ENCODE measurements at regions not wholly inside any gene's neighbourhood (a gene's known extent, or its start where the extent isn't known, plus 50 kb on each side); places are given as distances from the start of the nearest gene placed in this dataset.

GRCh38 chr4:138960175-138960710, 55.3 kb upstream of the NOCT start:
- no peak overlapping the region for H3K4ac ChIP-seq (ENCODE audit: low read length)
- no peaks in the 10 kb centered on the region for H3K27me3 ChIP-seq (ENCODE audit: control insufficient read depth in 3 of 3, insufficient read depth in 3 of 3, low read depth in 1 of 3, low read length in 3 of 3)
- H3K36me3 ChIP-seq (replicated peaks in 1 of 2; ENCODE audit: control insufficient read depth in 2 of 2, insufficient read depth in 2 of 2, low read length in 2 of 2), result no peaks in the 10 kb centered on the region
- no peak overlapping the region for H2BK120ac ChIP-seq (ENCODE audit: low read depth, low read length)
- H3K4me1 ChIP-seq (ENCODE audit: control insufficient read depth in 2 of 2, insufficient read depth in 1 of 2, low read depth in 1 of 2, low read length in 2 of 2), result no peaks in the 10 kb centered on the region
- no peak overlapping the region for H2AK5ac ChIP-seq (ENCODE audit: low read depth, low read length)
- no peak overlapping the region for H2BK15ac ChIP-seq (ENCODE audit: low read length)
- no peak overlapping the region for H2BK12ac ChIP-seq (ENCODE audit: low read length)
- no peak overlapping the region for H4K91ac ChIP-seq (ENCODE audit: low read depth, low read length, poor library complexity)
- DNase-seq (ENCODE audit: low spot score), result no peak
- H3K79me1 ChIP-seq (ENCODE audit: low read depth, low read length), result no peaks in the 10 kb centered on the region
- no peak overlapping the region for H3K14ac ChIP-seq (ENCODE audit: low read length)
- no peak overlapping the region for H2BK5ac ChIP-seq (ENCODE audit: low read length)
- H2AFZ ChIP-seq (ENCODE audit: low read length), result no peak overlapping the region
- H3K9me3 ChIP-seq (replicated peaks in 1 of 2; ENCODE audit: control insufficient read depth in 2 of 2, insufficient read depth in 1 of 2, low read depth in 1 of 2, low read length in 2 of 2), result no peaks in the 10 kb centered on the region
- no peak overlapping the region for H3K9ac ChIP-seq (ENCODE audit: low read depth, low read length, poor library complexity)
- no peak overlapping the region for H3K4me3 ChIP-seq (ENCODE audit: low read length in 2 of 2)
- no peak overlapping the region for H3K23ac ChIP-seq (ENCODE audit: low read depth, low read length, poor library complexity)
- no peak overlapping the region for H3K18ac ChIP-seq (ENCODE audit: low read length)
- H3K27ac ChIP-seq (replicated peaks; ENCODE audit: low read length), result no peak overlapping the region
- no CpG with 5 or more reads among the region's 4 CpGs for WGBS, 2 donors (ENCODE audit: extremely low coverage in 2 of 2, insufficient read length in 2 of 2, insufficient replicate concordance in 1 of 2)
- no peak overlapping the region for H3K4me2 ChIP-seq (ENCODE audit: insufficient read depth, low read length, poor library complexity, severe bottlenecking)
- H4K8ac ChIP-seq (ENCODE audit: low read depth, low read length), result no peak overlapping the region

- no peak for DNase-seq (ENCODE audit: low spot score)
- WGBS, 2 donors (ENCODE audit: extremely low coverage in 2 of 2, insufficient read length in 2 of 2, insufficient replicate concordance in 1 of 2), result no CpG with 5 or more reads among the region's 5 CpGs
- no peak overlapping the region for H3K9ac ChIP-seq (ENCODE audit: low read depth, low read length, poor library complexity)
Observed at GRCh38 chr4:138959097-138959815, 56.3 kb upstream of the NOCT start.

GRCh38 chr4:138958519-138958918, 57.1 kb upstream of the NOCT start:
- Histone ChIP-seq H2BK15ac (ENCODE audit: low read length) (no peak overlapping the region), H2BK120ac (ENCODE audit: low read depth, low read length) (no peak overlapping the region), H2AK5ac (ENCODE audit: low read depth, low read length) (no peak overlapping the region), H3K36me3 (replicated peaks in 1 of 2; ENCODE audit: control insufficient read depth in 2 of 2, insufficient read depth in 2 of 2, low read length in 2 of 2) (no peaks in the 10 kb centered on the region), H3K18ac (ENCODE audit: low read length) (no peak overlapping the region), H4K91ac (ENCODE audit: low read depth, low read length, poor library complexity) (no peak overlapping the region), H3K4me3 (ENCODE audit: low read length in 2 of 2) (no peak overlapping the region), H3K9ac (ENCODE audit: low read depth, low read length, poor library complexity) (no peak overlapping the region), H3K4me2 (ENCODE audit: insufficient read depth, low read length, poor library complexity, severe bottlenecking) (no peak overlapping the region), H4K8ac (ENCODE audit: low read depth, low read length) (no peak overlapping the region), H3K9me3 (replicated peaks in 1 of 2; ENCODE audit: control insufficient read depth in 2 of 2, insufficient read depth in 1 of 2, low read depth in 1 of 2, low read length in 2 of 2) (no peaks in the 10 kb centered on the region), H3K4ac (ENCODE audit: low read length) (no peak overlapping the region), H3K14ac (ENCODE audit: low read length) (no peak overlapping the region), H3K4me1 (ENCODE audit: control insufficient read depth in 2 of 2, insufficient read depth in 1 of 2, low read depth in 1 of 2, low read length in 2 of 2) (no peaks in the 10 kb centered on the region), H3K79me1 (ENCODE audit: low read depth, low read length) (no peaks in the 10 kb centered on the region), H2BK5ac (ENCODE audit: low read length) (no peak overlapping the region), H3K27me3 (ENCODE audit: control insufficient read depth in 3 of 3, insufficient read depth in 3 of 3, low read depth in 1 of 3, low read length in 3 of 3) (no peaks in the 10 kb centered on the region), H3K23ac (ENCODE audit: low read depth, low read length, poor library complexity) (no peak overlapping the region), H2BK12ac (ENCODE audit: low read length) (no peak overlapping the region), H2AFZ (ENCODE audit: low read length) (no peak overlapping the region), H3K27ac (replicated peaks; ENCODE audit: low read length) (no peak overlapping the region)
- no CpG with 5 or more reads among the region's 3 CpGs for WGBS, 2 donors (ENCODE audit: extremely low coverage in 2 of 2, insufficient read length in 2 of 2, insufficient replicate concordance in 1 of 2)
- no peak for DNase-seq (ENCODE audit: low spot score)

More at GRCh38 chr4:138959097-138959815, 56.3 kb upstream of the NOCT start:
- Histone ChIP-seq H4K91ac (ENCODE audit: low read depth, low read length, poor library complexity) (no peak overlapping the region), H3K18ac (ENCODE audit: low read length) (no peak overlapping the region), H3K27me3 (ENCODE audit: control insufficient read depth in 3 of 3, insufficient read depth in 3 of 3, low read depth in 1 of 3, low read length in 3 of 3) (no peaks in the 10 kb centered on the region), H3K4me1 (ENCODE audit: control insufficient read depth in 2 of 2, insufficient read depth in 1 of 2, low read depth in 1 of 2, low read length in 2 of 2) (no peaks in the 10 kb centered on the region), H2BK5ac (ENCODE audit: low read length) (no peak overlapping the region), H2BK12ac (ENCODE audit: low read length) (no peak overlapping the region), H2AK5ac (ENCODE audit: low read depth, low read length) (no peak overlapping the region), H3K27ac (replicated peaks; ENCODE audit: low read length) (no peak overlapping the region), H3K36me3 (replicated peaks in 1 of 2; ENCODE audit: control insufficient read depth in 2 of 2, insufficient read depth in 2 of 2, low read length in 2 of 2) (no peaks in the 10 kb centered on the region), H2BK120ac (ENCODE audit: low read depth, low read length) (no peak overlapping the region), H3K79me1 (ENCODE audit: low read depth, low read length) (no peaks in the 10 kb centered on the region), H3K4ac (ENCODE audit: low read length) (no peak overlapping the region), H3K14ac (ENCODE audit: low read length) (no peak overlapping the region), H2AFZ (ENCODE audit: low read length) (no peak overlapping the region), H4K8ac (ENCODE audit: low read depth, low read length) (no peak overlapping the region), H3K23ac (ENCODE audit: low read depth, low read length, poor library complexity) (no peak overlapping the region), H3K4me3 (ENCODE audit: low read length in 2 of 2) (no peak overlapping the region), H3K9me3 (replicated peaks in 1 of 2; ENCODE audit: control insufficient read depth in 2 of 2, insufficient read depth in 1 of 2, low read depth in 1 of 2, low read length in 2 of 2) (no peaks in the 10 kb centered on the region), H3K4me2 (ENCODE audit: insufficient read depth, low read length, poor library complexity, severe bottlenecking) (no peak overlapping the region), H2BK15ac (ENCODE audit: low read length) (no peak overlapping the region)

GRCh38 chr4:138957302-138957701, 58.3 kb upstream of the NOCT start:
- H3K9me3 ChIP-seq (replicated peaks in 1 of 2; ENCODE audit: control insufficient read depth in 2 of 2, insufficient read depth in 1 of 2, low read depth in 1 of 2, low read length in 2 of 2), result no peaks in the 10 kb centered on the region
- H3K18ac ChIP-seq (ENCODE audit: low read length), result no peak overlapping the region
- no peak for DNase-seq (ENCODE audit: low spot score)
- no peaks in the 10 kb centered on the region for H3K4me1 ChIP-seq (ENCODE audit: control insufficient read depth in 2 of 2, insufficient read depth in 1 of 2, low read depth in 1 of 2, low read length in 2 of 2)
- no peak overlapping the region for H3K9ac ChIP-seq (ENCODE audit: low read depth, low read length, poor library complexity)
- H3K27ac ChIP-seq (replicated peaks; ENCODE audit: low read length), result no peak overlapping the region
- no CpG with 5 or more reads among the region's 7 CpGs for WGBS, 2 donors (ENCODE audit: extremely low coverage in 2 of 2, insufficient read length in 2 of 2, insufficient replicate concordance in 1 of 2)
- no peak overlapping the region for H2AFZ ChIP-seq (ENCODE audit: low read length)
- no peaks in the 10 kb centered on the region for H3K36me3 ChIP-seq (replicated peaks in 1 of 2; ENCODE audit: control insufficient read depth in 2 of 2, insufficient read depth in 2 of 2, low read length in 2 of 2)
- no peak overlapping the region for H3K14ac ChIP-seq (ENCODE audit: low read length)
- no peak overlapping the region for H4K8ac ChIP-seq (ENCODE audit: low read depth, low read length)
- no peak overlapping the region for H3K23ac ChIP-seq (ENCODE audit: low read depth, low read length, poor library complexity)
- H4K91ac ChIP-seq (ENCODE audit: low read depth, low read length, poor library complexity), result no peak overlapping the region
- H2BK5ac ChIP-seq (ENCODE audit: low read length), result no peak overlapping the region
- H2AK5ac ChIP-seq (ENCODE audit: low read depth, low read length), result no peak overlapping the region
- H3K4ac ChIP-seq (ENCODE audit: low read length), result no peak overlapping the region
- no peaks in the 10 kb centered on the region for H3K79me1 ChIP-seq (ENCODE audit: low read depth, low read length)
- H2BK12ac ChIP-seq (ENCODE audit: low read length), result no peak overlapping the region
- no peaks in the 10 kb centered on the region for H3K27me3 ChIP-seq (ENCODE audit: control insufficient read depth in 3 of 3, insufficient read depth in 3 of 3, low read depth in 1 of 3, low read length in 3 of 3)
- no peak overlapping the region for H2BK120ac ChIP-seq (ENCODE audit: low read depth, low read length)
- H3K4me2 ChIP-seq (ENCODE audit: insufficient read depth, low read length, poor library complexity, severe bottlenecking), result no peak overlapping the region
- H2BK15ac ChIP-seq (ENCODE audit: low read length), result no peak overlapping the region
- H3K4me3 ChIP-seq (ENCODE audit: low read length in 2 of 2), result no peak overlapping the region

All from neuronal stem cell (in vitro differentiated cells).